Lung (tissue), 11 donors: ENCODE measurements at regions not wholly inside any gene's neighbourhood (a gene's known extent, or its start where the extent isn't known, plus 50 kb on each side); places are given as distances from the start of the nearest gene placed in this dataset.

Experiments
- ATAC-seq: fragments of 200-7000 bp; cut with Tn5 transposase; one replicate; pipeline ENCODE4 v1.9.1; 2020; ENCODE audit warnings: moderate number of reproducible peaks; ENCODE audit not compliant: insufficient read depth, low FRiP score
- DNase-seq, 3 donors: peaks; one replicate each; pipeline ENCODE4 v3.0.0-alpha.2; 2013 to 2017
- H3K27ac ChIP-seq, 2 donors: one replicate each; pipeline ENCODE4 v1.5.1; 2013; ENCODE audit warnings: mild to moderate bottlenecking in 2 of 2, moderate library complexity in 2 of 2, control low read depth in 1 of 2, inconsistent platforms in 1 of 2, low read depth in 1 of 2, low read length in 1 of 2
- H3K27me3 ChIP-seq, 3 donors: one replicate each; pipeline ENCODE4 v1.5.1; 2013; ENCODE audit warnings: low read length in 2 of 3; ENCODE audit not compliant: control insufficient read depth in 3 of 3, insufficient read depth in 3 of 3
- H3K36me3 ChIP-seq, 4 donors: one replicate each; pipeline ENCODE4 v1.5.1; 2013; ENCODE audit warnings: low read length in 4 of 4, mild to moderate bottlenecking in 1 of 4, moderate library complexity in 1 of 4; ENCODE audit not compliant: control insufficient read depth in 4 of 4, insufficient read depth in 4 of 4
- H3K4me1 ChIP-seq, 5 donors: one replicate each; pipeline ENCODE4 v1.5.1; 2013; ENCODE audit warnings: low read length in 5 of 5, mild to moderate bottlenecking in 2 of 5, moderate library complexity in 1 of 5; ENCODE audit not compliant: control insufficient read depth in 5 of 5, insufficient read depth in 5 of 5
- H3K4me3 ChIP-seq: one replicate; pipeline ENCODE4 v1.5.1; 2013; ENCODE audit warnings: mild to moderate bottlenecking, control low read depth, moderate library complexity
- H3K9ac ChIP-seq, 2 donors: one replicate each; pipeline ENCODE4 v1.5.1; 2013; ENCODE audit warnings: low read length in 2 of 2, control low read depth in 1 of 2; ENCODE audit not compliant: insufficient read depth in 1 of 2
- H3K9me3 ChIP-seq, 4 donors: one replicate each; pipeline ENCODE4 v1.5.1; 2013; ENCODE audit warnings: low read length in 3 of 4, mild to moderate bottlenecking in 1 of 4, moderate library complexity in 1 of 4; ENCODE audit not compliant: control insufficient read depth in 4 of 4, insufficient read depth in 3 of 4
- WGBS, 2 donors: extraction: QIAGEN DNeasy Blood & Tissue Kit; methylation state at CpG; one replicate each; pipeline ENCODE4 v1.1.7; 2013; 5-methylcytosine and 5-hydroxymethylcytosine counted together
- TF ChIP-seq, protein P1 (sequence below): IDR thresholded peaks from 2 replicates; pipeline ENCODE4 v1.5.1; 2012; ENCODE audit warnings: mild to moderate bottlenecking; ENCODE audit errors: control extremely low read depth, extremely low read depth
- donor health status: control.
- donor health status: control.
- donor health status: Bipolar disorder and iron deficiency.
- donor health status: healthy.
- donor health status: DM: yes; HTN: yes; CAD: no.

DNA sequence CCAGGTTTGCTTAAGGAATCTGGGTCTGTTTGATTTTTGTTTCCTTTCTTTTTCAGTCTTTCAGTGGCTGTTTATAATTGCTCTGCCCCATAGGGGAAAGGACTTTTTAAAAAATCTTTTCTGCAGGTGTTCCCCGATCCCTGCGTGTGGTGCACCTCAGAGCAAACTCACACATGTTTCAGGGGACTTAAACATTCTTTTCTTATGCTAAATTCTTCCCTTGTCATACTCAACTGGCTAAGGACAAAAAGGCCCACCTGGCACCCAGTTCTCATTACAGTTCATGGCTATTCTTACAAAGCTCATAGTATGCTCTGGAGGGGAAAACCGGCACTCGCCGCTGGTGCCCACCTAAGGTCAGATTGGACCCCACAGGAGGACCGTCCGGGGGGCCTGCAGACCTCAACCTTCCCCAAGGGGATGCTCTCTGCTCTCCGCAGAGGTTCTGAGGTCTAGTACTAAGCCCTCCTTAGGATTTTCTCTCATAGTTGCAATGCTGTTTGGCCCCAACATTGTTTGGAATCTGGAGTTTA, 220.3 kb downstream of the HGF start:
- H3K9me3 ChIP-seq: no peaks in the 10 kb centered on the region
- WGBS, 2 donors: 94 to 95% methylated on average over 8 of the region's 8 CpGs

DNA sequence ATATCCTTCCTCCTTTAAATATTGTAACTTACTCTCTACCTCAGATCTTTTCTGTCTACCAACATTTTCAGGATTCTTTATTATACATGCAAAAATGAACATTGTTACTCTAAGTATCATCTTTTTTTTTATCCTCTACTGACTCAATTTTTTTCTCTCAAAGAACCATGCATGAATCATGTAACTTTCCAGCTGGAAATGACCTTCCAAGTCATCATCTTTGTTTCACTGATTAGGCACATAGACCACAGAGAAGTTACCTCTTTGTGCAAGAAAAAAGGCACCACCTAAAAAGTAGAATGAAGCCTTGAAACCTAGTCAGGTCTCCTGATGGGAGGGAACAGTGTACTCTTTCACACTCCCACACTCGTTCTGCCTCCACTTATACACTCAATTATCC, 234.9 kb downstream of the HGF start:
- Histone ChIP-seq H3K9ac (no peak overlapping the region), H3K36me3 (no peaks in the 10 kb centered on the region), H3K4me3 (no peak overlapping the region), H3K27ac (no peak overlapping the region), H3K4me1 (no peaks in the 10 kb centered on the region), H3K9me3 (peaks cover 0 to 1% (median 0%) of the 10 kb centered on the region in 4 donors), H3K27me3 (no peaks in the 10 kb centered on the region)
- ATAC-seq (no peak), DNase-seq (no peak)
- TF ChIP-seq, protein P1, sequence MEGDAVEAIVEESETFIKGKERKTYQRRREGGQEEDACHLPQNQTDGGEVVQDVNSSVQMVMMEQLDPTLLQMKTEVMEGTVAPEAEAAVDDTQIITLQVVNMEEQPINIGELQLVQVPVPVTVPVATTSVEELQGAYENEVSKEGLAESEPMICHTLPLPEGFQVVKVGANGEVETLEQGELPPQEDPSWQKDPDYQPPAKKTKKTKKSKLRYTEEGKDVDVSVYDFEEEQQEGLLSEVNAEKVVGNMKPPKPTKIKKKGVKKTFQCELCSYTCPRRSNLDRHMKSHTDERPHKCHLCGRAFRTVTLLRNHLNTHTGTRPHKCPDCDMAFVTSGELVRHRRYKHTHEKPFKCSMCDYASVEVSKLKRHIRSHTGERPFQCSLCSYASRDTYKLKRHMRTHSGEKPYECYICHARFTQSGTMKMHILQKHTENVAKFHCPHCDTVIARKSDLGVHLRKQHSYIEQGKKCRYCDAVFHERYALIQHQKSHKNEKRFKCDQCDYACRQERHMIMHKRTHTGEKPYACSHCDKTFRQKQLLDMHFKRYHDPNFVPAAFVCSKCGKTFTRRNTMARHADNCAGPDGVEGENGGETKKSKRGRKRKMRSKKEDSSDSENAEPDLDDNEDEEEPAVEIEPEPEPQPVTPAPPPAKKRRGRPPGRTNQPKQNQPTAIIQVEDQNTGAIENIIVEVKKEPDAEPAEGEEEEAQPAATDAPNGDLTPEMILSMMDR: no peak
- 73 to 82% methylated on average over 1 of the region's 1 CpG for WGBS, 2 donors

More for the DNA sequence above, 220.3 kb downstream of the HGF start:
- Histone ChIP-seq H3K4me3 (no peak overlapping the region), H3K27me3 (no peaks in the 10 kb centered on the region), H3K27ac (no peak overlapping the region), H3K36me3 (no peaks in the 10 kb centered on the region), H3K9ac (no peak overlapping the region), H3K4me1 (no peaks in the 10 kb centered on the region)
- TF ChIP-seq, protein P1: no peak
- no peak for DNase-seq
- ATAC-seq: no peak

DNA sequence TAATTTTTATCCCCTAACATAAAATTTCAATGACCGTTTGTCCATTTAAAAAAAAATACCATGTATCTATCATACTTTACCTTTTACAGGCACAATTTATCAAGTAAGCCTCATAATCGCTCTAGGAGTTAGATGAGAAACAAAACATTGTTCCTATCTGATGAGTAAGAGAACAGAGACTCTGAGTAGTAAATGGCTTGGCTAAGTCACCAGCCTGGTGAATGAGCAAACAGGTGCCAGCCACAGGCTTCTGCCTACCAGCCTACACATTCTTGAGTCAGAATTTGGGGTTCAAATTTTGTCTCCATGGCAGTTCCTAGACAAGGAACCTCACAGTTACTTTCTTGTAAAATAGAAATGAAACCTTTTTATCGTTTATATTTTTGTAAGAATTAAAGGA, 235.4 kb downstream of the HGF start:
- Histone ChIP-seq H3K9ac (no peak overlapping the region), H3K4me3 (no peak overlapping the region), H3K27me3 (no peaks in the 10 kb centered on the region), H3K4me1 (no peaks in the 10 kb centered on the region), H3K27ac (no peak overlapping the region), H3K9me3 (peaks cover 0 to 1% (median 0%) of the 10 kb centered on the region in 4 donors), H3K36me3 (no peaks in the 10 kb centered on the region)
- DNase-seq (no peak), ATAC-seq (no peak)
- WGBS, 2 donors: 85 to 93% methylated on average over 3 of the region's 3 CpGs
- TF ChIP-seq, protein P1: no peak

DNA sequence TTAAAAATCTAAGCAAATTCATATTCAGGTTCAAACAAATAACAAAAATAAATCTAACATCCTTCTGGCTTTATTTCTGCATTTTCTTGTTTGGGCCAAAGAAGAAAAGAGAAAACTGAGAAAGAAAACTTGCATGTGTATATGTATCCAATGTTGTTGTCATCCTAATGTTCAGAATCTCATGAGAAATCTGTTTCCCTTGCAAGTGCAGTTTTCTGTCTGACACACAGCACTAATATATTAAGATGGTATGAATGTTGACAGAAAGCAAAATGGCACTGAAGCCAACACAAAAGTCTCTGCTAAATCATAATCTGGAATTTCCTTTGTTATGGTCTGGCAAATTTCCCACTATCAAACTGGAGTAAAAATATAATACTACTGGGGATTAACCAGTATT, 235.9 kb downstream of the HGF start:
- H3K4me3 ChIP-seq: no peak overlapping the region
- peaks cover 0 to 1% (median 0%) of the 10 kb centered on the region in 4 donors for H3K9me3 ChIP-seq

More for the DNA sequence above, 235.9 kb downstream of the HGF start:
- TF ChIP-seq, protein P1: no peak
- Histone ChIP-seq H3K4me1 (no peaks in the 10 kb centered on the region), H3K27ac (no peak overlapping the region), H3K9ac (no peak overlapping the region), H3K36me3 (no peaks in the 10 kb centered on the region), H3K27me3 (no peaks in the 10 kb centered on the region)
- no peak for DNase-seq
- no peak for ATAC-seq
